HEK293 (cell line): ENCODE measurements at regions not wholly inside any gene's neighbourhood (a gene's known extent, or its start where the extent isn't known, plus 50 kb on each side); places are given as distances from the start of the nearest gene placed in this dataset.

Experiments
- CTCF ChIA-PET: fragments of 350-600 bp; formaldehyde crosslinking; extraction: SDS; loops from one replicate; lab custom pipeline; 2021; ENCODE audit warnings: antibody characterized with exemption; lab: Yijun Ruan, JAX
- POLR2A ChIA-PET: fragments of 300-600 bp; formaldehyde crosslinking; extraction: SDS; loops from one replicate; lab custom pipeline; 2020; ENCODE audit warnings: antibody characterized with exemption, inconsistent platforms; lab: Yijun Ruan, JAX
- H3K27ac ChIP-seq: fragments of 200-500 bp; sonication (Bioruptor generic); 2 replicates; pipeline ENCODE4 v1.5.1; 2014; ENCODE audit warnings: low read depth, low read length, control low read depth, inconsistent platforms; ENCODE audit errors: extremely low read depth
- H3K36me3 ChIP-seq, 2 experiments: fragments of 200-500 bp in 1 of 2; sonication (Bioruptor generic) in 1 of 2; 1 replicate in 1 of 2; 2 replicates in 1 of 2; pipeline ENCODE4 v1.5.1; 2014 to 2017; ENCODE audit warnings: inconsistent platforms in 2 of 2, low read length in 2 of 2; ENCODE audit not compliant: control insufficient read depth in 2 of 2, insufficient read depth in 1 of 2
- H3K4me1 ChIP-seq: fragments of 200-500 bp; sonication (Bioruptor generic); 2 replicates; pipeline ENCODE4 v1.5.1; 2014; ENCODE audit warnings: mild to moderate bottlenecking, low read length, inconsistent platforms; ENCODE audit not compliant: control insufficient read depth, insufficient read depth
- H3K4me3 ChIP-seq: 2 replicates; pipeline ENCODE4 v1.5.1; 2011; ENCODE audit warnings: low read depth, mild to moderate bottlenecking, control low read depth, low read length, moderate library complexity
- H3K9me3 ChIP-seq: fragments of 200-500 bp; sonication (Bioruptor generic); 2 replicates; pipeline ENCODE4 v1.5.1; 2014; ENCODE audit warnings: low read depth, low read length, inconsistent platforms; ENCODE audit not compliant: control insufficient read depth, insufficient read depth
- AEBP2 ChIP-seq: fragments of 450-650 bp; formaldehyde crosslinking; IDR thresholded peaks from 2 replicates; pipeline ENCODE4 v1.5.1; 2016; ENCODE audit warnings: missing biosample characterization, missing genetic modification characterization, borderline replicate concordance
- GFI1B ChIP-seq: fragments of 450-650 bp; formaldehyde crosslinking; IDR thresholded peaks from 2 replicates; pipeline ENCODE4 v1.5.1; 2016; ENCODE audit warnings: missing biosample characterization, missing genetic modification characterization
- GLIS2 ChIP-seq: fragments of 450-650 bp; formaldehyde crosslinking; IDR thresholded peaks from 2 replicates; pipeline ENCODE4 v1.5.1; 2016; ENCODE audit warnings: missing biosample characterization, missing genetic modification characterization
- HOXD13 ChIP-seq: sonication (generic); formaldehyde crosslinking; IDR thresholded peaks from 2 replicates; pipeline ENCODE4 v1.8.0; 2022; ENCODE audit warnings: missing genetic modification reagents, borderline replicate concordance
- IKZF3 ChIP-seq: fragments of 450-650 bp; IDR thresholded peaks from 2 replicates; pipeline ENCODE4 v1.5.0; 2018; ENCODE audit warnings: missing biosample characterization, mild to moderate bottlenecking, missing genetic modification characterization, moderate library complexity
- KLF1 ChIP-seq: fragments of 450-650 bp; formaldehyde crosslinking; IDR thresholded peaks from 2 replicates; pipeline ENCODE4 v1.5.1; 2016; ENCODE audit warnings: missing biosample characterization, missing genetic modification characterization
- MEIS1 ChIP-seq: sonication (generic); formaldehyde crosslinking; IDR thresholded peaks from 2 replicates; pipeline ENCODE4 v1.8.1; 2022; ENCODE audit warnings: missing genetic modification reagents, mild to moderate bottlenecking, borderline replicate concordance
- MZF1 ChIP-seq: fragments of 450-650 bp; formaldehyde crosslinking; IDR thresholded peaks from 2 replicates; pipeline ENCODE4 v1.5.1; 2017; ENCODE audit warnings: missing biosample characterization, missing genetic modification characterization, borderline replicate concordance
- OSR2 ChIP-seq: fragments of 450-650 bp; formaldehyde crosslinking; IDR thresholded peaks from 2 replicates; pipeline ENCODE4 v1.5.1; 2016; ENCODE audit warnings: missing biosample characterization, missing genetic modification characterization
- SP3 ChIP-seq: fragments of 450-650 bp; formaldehyde crosslinking; IDR thresholded peaks from 2 replicates; pipeline ENCODE4 v1.5.1; 2016; ENCODE audit warnings: missing biosample characterization, missing genetic modification characterization
- ZBTB17 ChIP-seq: fragments of 450-650 bp; formaldehyde crosslinking; IDR thresholded peaks from 2 replicates; pipeline ENCODE4 v1.5.1; 2016; ENCODE audit warnings: missing biosample characterization, missing genetic modification characterization
- ZBTB44 ChIP-seq: fragments of 450-650 bp; IDR thresholded peaks from 2 replicates; pipeline ENCODE4 v1.5.1; 2018; ENCODE audit warnings: missing biosample characterization, mild to moderate bottlenecking, missing genetic modification characterization
- ZFP37 ChIP-seq: fragments of 450-650 bp; formaldehyde crosslinking; IDR thresholded peaks from 2 replicates; pipeline ENCODE4 v1.5.1; 2016; ENCODE audit warnings: missing biosample characterization, missing genetic modification characterization
- ZNF114 ChIP-seq: fragments of 450-650 bp; formaldehyde crosslinking; IDR thresholded peaks from 2 replicates; pipeline ENCODE4 v1.5.0; 2017; ENCODE audit warnings: missing biosample characterization, missing genetic modification characterization
- ZNF155 ChIP-seq: fragments of 450-650 bp; formaldehyde crosslinking; IDR thresholded peaks from 2 replicates; pipeline ENCODE4 v1.5.1; 2016; ENCODE audit warnings: missing biosample characterization, missing genetic modification characterization
- ZNF169 ChIP-seq: fragments of 450-650 bp; formaldehyde crosslinking; IDR thresholded peaks from 2 replicates; pipeline ENCODE4 v1.5.1; 2016; ENCODE audit warnings: missing biosample characterization, missing genetic modification characterization
- ZNF2 ChIP-seq: fragments of 450-650 bp; formaldehyde crosslinking; IDR thresholded peaks from 2 replicates; pipeline ENCODE4 v1.5.1; 2016; ENCODE audit warnings: missing biosample characterization, missing genetic modification characterization
- ZNF239 ChIP-seq: fragments of 450-650 bp; formaldehyde crosslinking; IDR thresholded peaks from 2 replicates; pipeline ENCODE4 v1.5.1; 2016; ENCODE audit warnings: missing biosample characterization, missing genetic modification characterization
- ZNF266 ChIP-seq: fragments of 450-650 bp; formaldehyde crosslinking; IDR thresholded peaks from 2 replicates; pipeline ENCODE4 v1.5.1; 2016; ENCODE audit warnings: missing biosample characterization, missing genetic modification characterization, low read depth
- ZNF311 ChIP-seq: fragments of 450-650 bp; formaldehyde crosslinking; IDR thresholded peaks from 2 replicates; pipeline ENCODE4 v1.5.1; 2017; ENCODE audit warnings: missing biosample characterization, missing genetic modification characterization, borderline replicate concordance
- ZNF324 ChIP-seq: fragments of 450-650 bp; formaldehyde crosslinking; IDR thresholded peaks from 2 replicates; pipeline ENCODE4 v1.5.1; 2016; ENCODE audit warnings: missing biosample characterization, missing genetic modification characterization
- ZNF350 ChIP-seq: fragments of 450-650 bp; formaldehyde crosslinking; IDR thresholded peaks from 2 replicates; pipeline ENCODE4 v1.5.0; 2017; ENCODE audit warnings: missing biosample characterization, mild to moderate bottlenecking, missing genetic modification characterization
- ZNF394 ChIP-seq: fragments of 450-650 bp; formaldehyde crosslinking; IDR thresholded peaks from 2 replicates; pipeline ENCODE4 v1.5.1; 2016; ENCODE audit warnings: missing biosample characterization, missing genetic modification characterization, mild to moderate bottlenecking, moderate library complexity, borderline replicate concordance
- ZNF488 ChIP-seq: fragments of 450-650 bp; formaldehyde crosslinking; IDR thresholded peaks from 2 replicates; pipeline ENCODE4 v1.5.1; 2016; ENCODE audit warnings: missing biosample characterization, missing genetic modification characterization
- ZNF521 ChIP-seq: fragments of 450-650 bp; formaldehyde crosslinking; IDR thresholded peaks from 2 replicates; pipeline ENCODE4 v1.5.1; 2017; ENCODE audit warnings: missing biosample characterization, mild to moderate bottlenecking, missing genetic modification characterization
- ZNF530 ChIP-seq: fragments of 450-650 bp; formaldehyde crosslinking; IDR thresholded peaks from 2 replicates; pipeline ENCODE4 v1.5.1; 2016; ENCODE audit warnings: low read depth, missing biosample characterization, missing genetic modification characterization
- ZNF549 ChIP-seq: fragments of 450-650 bp; IDR thresholded peaks from 2 replicates; pipeline ENCODE4 v1.5.1; 2018; ENCODE audit warnings: missing biosample characterization, missing genetic modification characterization, mild to moderate bottlenecking, inconsistent platforms, moderate library complexity
- ZNF571 ChIP-seq: fragments of 450-650 bp; formaldehyde crosslinking; IDR thresholded peaks from 2 replicates; pipeline ENCODE4 v1.5.0; 2017; ENCODE audit warnings: missing biosample characterization, missing genetic modification characterization
- ZNF580 ChIP-seq: fragments of 450-650 bp; formaldehyde crosslinking; IDR thresholded peaks from 2 replicates; pipeline ENCODE4 v1.5.1; 2016; ENCODE audit warnings: missing biosample characterization, missing genetic modification characterization
- ZNF596 ChIP-seq: fragments of 450-650 bp; IDR thresholded peaks from 2 replicates; pipeline ENCODE4 v1.5.0; 2018; ENCODE audit warnings: missing biosample characterization, mild to moderate bottlenecking, missing genetic modification characterization, moderate library complexity
- ZNF664 ChIP-seq: fragments of 450-650 bp; formaldehyde crosslinking; IDR thresholded peaks from 2 replicates; pipeline ENCODE4 v1.5.1; 2016; ENCODE audit warnings: missing biosample characterization, missing genetic modification characterization
- ZNF792 ChIP-seq: fragments of 450-650 bp; formaldehyde crosslinking; IDR thresholded peaks from 2 replicates; pipeline ENCODE4 v1.5.1; 2016; ENCODE audit warnings: missing biosample characterization, missing genetic modification characterization
- TF ChIP-seq, protein P1 (sequence below): fragments of 450-650 bp; formaldehyde crosslinking; IDR thresholded peaks from 2 replicates; pipeline ENCODE4 v1.5.1; 2016; ENCODE audit warnings: missing biosample characterization, missing genetic modification characterization

DNA sequence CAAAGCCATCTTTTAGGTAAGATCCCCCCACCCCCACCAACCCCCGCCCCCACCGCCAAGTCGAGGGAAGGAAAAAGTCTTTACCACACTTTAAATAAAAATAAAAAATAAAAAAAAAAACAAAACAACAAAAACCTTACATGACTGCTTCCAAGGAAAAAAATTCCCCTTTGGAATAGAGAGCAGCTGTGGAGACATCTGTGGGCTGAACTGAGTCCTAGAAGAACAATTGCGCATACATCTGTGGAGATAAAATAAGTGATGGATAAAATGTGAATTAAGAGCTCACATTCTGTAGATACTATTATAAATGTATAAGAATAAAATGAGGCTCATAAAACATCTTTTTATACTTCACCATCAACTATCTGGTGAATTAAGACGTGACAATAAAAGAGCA, 601.7 kb upstream of the AGTR1 start:
- ChIA-PET POLR2A (no interaction called here), CTCF (no interaction called here)
- no peaks in the 10 kb centered on the region for H3K36me3 ChIP-seq
- H3K9me3 ChIP-seq, result no peaks in the 10 kb centered on the region
- H3K4me3 ChIP-seq, result no peak overlapping the region
- no peak overlapping the region for H3K27ac ChIP-seq
- no peaks in the 10 kb centered on the region for H3K4me1 ChIP-seq
- TF ChIP-seq ZNF488 (tag by site-specific recombination) (no peak), ZNF580 (no peak), ZNF266 (no peak), MEIS1 (CRISPR knock-in tag) (no peak), ZNF596 (no peak), IKZF3 (tag by site-specific recombination) (no peak), SP3 (no peak), ZNF169 (no peak), ZNF792 (tag by site-specific recombination) (no peak), ZNF664 (no peak), HOXD13 (CRISPR knock-in tag) (no peak), ZNF114 (tag by site-specific recombination) (no peak), ZBTB44 (tag by site-specific recombination) (no peak), ZBTB17 (no peak), KLF1 (tag by site-specific recombination) (no peak), ZNF549 (tag by site-specific recombination) (no peak), ZNF571 (tag by site-specific recombination) (no peak), ZNF521 (no peak)
- TF ChIP-seq, protein P1, sequence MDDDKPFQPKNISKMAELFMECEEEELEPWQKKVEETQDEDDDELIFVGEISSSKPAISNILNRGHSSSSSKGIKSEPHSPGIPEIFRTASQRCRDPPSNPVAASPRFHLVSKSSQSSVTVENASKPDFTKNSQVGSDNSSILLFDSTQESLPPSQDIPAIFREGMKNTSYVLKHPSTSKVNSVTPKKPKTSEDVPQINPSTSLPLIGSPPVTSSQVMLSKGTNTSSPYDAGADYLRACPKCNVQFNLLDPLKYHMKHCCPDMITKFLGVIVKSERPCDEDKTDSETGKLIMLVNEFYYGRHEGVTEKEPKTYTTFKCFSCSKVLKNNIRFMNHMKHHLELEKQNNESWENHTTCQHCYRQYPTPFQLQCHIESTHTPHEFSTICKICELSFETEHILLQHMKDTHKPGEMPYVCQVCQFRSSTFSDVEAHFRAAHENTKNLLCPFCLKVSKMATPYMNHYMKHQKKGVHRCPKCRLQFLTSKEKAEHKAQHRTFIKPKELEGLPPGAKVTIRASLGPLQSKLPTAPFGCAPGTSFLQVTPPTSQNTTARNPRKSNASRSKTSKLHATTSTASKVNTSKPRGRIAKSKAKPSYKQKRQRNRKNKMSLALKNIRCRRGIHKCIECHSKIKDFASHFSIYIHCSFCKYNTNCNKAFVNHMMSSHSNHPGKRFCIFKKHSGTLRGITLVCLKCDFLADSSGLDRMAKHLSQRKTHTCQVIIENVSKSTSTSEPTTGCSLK (tag by site-specific recombination), result no peak

DNA sequence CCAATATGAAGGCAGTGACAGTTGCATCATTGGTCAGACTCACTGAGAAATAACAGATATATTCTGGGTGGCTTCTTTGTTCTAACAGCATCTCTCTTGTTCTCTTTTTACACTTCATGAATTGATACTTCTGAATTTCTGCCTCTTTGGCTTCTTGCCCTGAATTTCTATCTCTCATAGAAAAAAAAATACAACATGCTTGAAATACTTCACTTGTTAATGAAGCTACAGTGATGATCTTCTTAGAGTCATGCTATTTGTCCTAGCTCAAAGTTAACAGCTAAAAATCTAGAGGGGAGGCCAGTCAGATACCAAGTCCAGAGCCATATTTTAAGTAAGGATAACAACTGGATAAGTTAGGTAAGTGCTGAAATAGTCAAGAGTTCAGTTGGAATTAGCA, 597.2 kb upstream of the AGTR1 start:
- ChIA-PET CTCF (interaction anchor here (0.7 to 1.2 kb wide), 2 partner anchors 24 to 140 kb away, joined by 3 to 4 read pairs; no protein-coding TSS in a partner anchor), POLR2A (no interaction called here)
- Histone ChIP-seq H3K27ac (no peak overlapping the region), H3K4me1 (no peaks in the 10 kb centered on the region), H3K36me3 (no peaks in the 10 kb centered on the region), H3K4me3 (no peak overlapping the region), H3K9me3 (no peaks in the 10 kb centered on the region)
- no peak for TF ChIP-seq OSR2 (tag by site-specific recombination)
- no peak for TF ChIP-seq GFI1B (tag by site-specific recombination)
- TF ChIP-seq ZNF2, result no peak
- TF ChIP-seq ZNF350 (tag by site-specific recombination), result no peak
- no peak for TF ChIP-seq ZNF155 (tag by site-specific recombination)
- no peak for TF ChIP-seq ZNF324 (tag by site-specific recombination)
- no peak for TF ChIP-seq ZNF530 (tag by site-specific recombination)
- no peak for TF ChIP-seq ZNF239 (tag by site-specific recombination)
- no peak for TF ChIP-seq GLIS2
- no peak for TF ChIP-seq MZF1 (tag by site-specific recombination)
- TF ChIP-seq ZFP37 (tag by site-specific recombination), result no peak
- TF ChIP-seq ZNF580, result no peak
- no peak for TF ChIP-seq AEBP2
- no peak for TF ChIP-seq ZNF311 (tag by site-specific recombination)
- TF ChIP-seq ZNF394 (tag by site-specific recombination), result no peak
